ENCODE measurements at regions not wholly inside any gene's neighbourhood (a gene's known extent, or its start where the extent isn't known, plus 50 kb on each side); places are given as distances from the start of the nearest gene placed in this dataset.

DNA sequence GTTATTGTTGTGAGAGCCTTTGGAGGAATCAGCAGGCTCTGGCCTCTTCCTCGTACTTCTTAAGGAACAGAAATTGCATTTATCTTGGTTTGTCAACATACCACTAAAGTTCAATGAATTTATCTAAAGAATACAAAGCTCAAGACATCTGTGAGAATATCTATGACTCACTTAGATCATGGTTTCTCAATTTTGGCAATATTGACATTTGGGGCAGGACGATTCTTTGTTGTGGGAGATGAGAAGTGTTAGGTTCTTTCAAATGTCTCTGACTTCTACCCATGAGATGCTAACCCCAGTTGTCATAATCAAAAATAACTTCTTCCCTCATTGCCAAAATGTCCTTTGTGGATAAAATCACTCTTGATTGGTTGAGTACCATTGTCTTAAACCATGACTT lies 1190.3 kb downstream of the GALC start:
- Mint-ChIP-seq H3K27me3 (no peaks in the 10 kb centered on the region), H3K4me1 (ENCODE audit: low read depth) (peaks cover 33% of the 10 kb centered on the region), H3K4me3 (ENCODE audit: low read depth) (no peak overlapping the region), H3K27ac (no peak overlapping the region), H3K36me3 (ENCODE audit: insufficient read depth) (no peaks in the 10 kb centered on the region), H3K9me3 (ENCODE audit: low read depth) (peaks cover 9% of the 10 kb centered on the region)
- DNase-seq (ENCODE audit: low spot score, unreplicated experiment), result no peak
- TF ChIP-seq, protein P1, sequence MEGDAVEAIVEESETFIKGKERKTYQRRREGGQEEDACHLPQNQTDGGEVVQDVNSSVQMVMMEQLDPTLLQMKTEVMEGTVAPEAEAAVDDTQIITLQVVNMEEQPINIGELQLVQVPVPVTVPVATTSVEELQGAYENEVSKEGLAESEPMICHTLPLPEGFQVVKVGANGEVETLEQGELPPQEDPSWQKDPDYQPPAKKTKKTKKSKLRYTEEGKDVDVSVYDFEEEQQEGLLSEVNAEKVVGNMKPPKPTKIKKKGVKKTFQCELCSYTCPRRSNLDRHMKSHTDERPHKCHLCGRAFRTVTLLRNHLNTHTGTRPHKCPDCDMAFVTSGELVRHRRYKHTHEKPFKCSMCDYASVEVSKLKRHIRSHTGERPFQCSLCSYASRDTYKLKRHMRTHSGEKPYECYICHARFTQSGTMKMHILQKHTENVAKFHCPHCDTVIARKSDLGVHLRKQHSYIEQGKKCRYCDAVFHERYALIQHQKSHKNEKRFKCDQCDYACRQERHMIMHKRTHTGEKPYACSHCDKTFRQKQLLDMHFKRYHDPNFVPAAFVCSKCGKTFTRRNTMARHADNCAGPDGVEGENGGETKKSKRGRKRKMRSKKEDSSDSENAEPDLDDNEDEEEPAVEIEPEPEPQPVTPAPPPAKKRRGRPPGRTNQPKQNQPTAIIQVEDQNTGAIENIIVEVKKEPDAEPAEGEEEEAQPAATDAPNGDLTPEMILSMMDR (IDR thresholded peaks at IDR 0.05; ENCODE audit: unreplicated experiment), result no peak

DNA sequence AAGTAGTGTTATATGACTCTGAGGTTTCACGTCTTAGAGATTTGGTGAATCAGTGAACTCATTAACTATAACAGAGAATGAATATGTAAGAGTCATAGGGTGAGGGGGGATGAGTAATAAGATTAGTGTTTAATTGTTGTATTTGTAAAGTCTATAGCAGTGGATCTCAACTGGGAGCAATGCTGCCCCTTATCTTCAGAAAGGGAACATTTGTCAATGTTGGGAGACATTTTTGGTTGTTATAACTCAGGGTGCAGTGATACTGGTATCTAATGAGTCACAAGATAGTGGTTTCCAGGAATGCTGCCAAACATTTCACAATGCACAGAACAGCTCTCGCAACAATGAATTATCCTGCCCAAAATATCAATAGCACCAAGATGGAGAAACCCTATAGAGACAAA lies 1193.7 kb downstream of the GALC start:
- TF ChIP-seq, protein P1 (IDR thresholded peaks at IDR 0.05; ENCODE audit: unreplicated experiment), result no peak
- H3K36me3 Mint-ChIP-seq (ENCODE audit: insufficient read depth), result no peaks in the 10 kb centered on the region

DNA sequence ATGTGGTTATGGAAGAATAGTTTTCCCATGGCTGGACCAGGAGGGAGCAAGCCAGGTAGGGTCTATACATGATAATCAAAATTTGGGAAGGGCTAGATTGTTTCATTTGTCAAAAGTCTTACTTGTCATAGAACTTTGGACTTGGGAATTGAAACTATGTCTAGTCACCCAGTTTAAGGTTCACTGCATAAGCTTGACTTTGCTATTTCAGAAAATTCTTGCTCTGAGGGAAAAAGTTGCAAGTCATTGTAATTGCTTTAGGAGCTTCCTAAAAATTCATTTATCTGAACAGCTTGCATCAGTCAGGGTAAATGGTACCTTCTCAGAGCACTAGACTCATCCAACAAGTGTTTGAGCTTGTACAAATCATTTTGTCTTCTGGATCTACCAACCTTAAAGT lies 1194.7 kb downstream of the GALC start:
- H3K4me3 Mint-ChIP-seq (ENCODE audit: low read depth), result no peak overlapping the region
- H3K36me3 Mint-ChIP-seq (ENCODE audit: insufficient read depth), result no peaks in the 10 kb centered on the region
- peaks cover 13% of the 10 kb centered on the region for H3K4me1 Mint-ChIP-seq (ENCODE audit: low read depth)
- no peaks in the 10 kb centered on the region for H3K27me3 Mint-ChIP-seq
- no peak for DNase-seq (ENCODE audit: low spot score, unreplicated experiment)
- TF ChIP-seq, protein P1 (IDR thresholded peaks at IDR 0.05; ENCODE audit: unreplicated experiment), result no peak
- H3K9me3 Mint-ChIP-seq (ENCODE audit: low read depth), result peaks cover 9% of the 10 kb centered on the region
- no peak overlapping the region for H3K27ac Mint-ChIP-seq

More for the DNA sequence above, 1193.7 kb downstream of the GALC start:
- peaks cover 9% of the 10 kb centered on the region for H3K9me3 Mint-ChIP-seq (ENCODE audit: low read depth)
- DNase-seq (ENCODE audit: low spot score, unreplicated experiment), result no peak
- no peak overlapping the region for H3K27ac Mint-ChIP-seq
- H3K4me1 Mint-ChIP-seq (ENCODE audit: low read depth), result peaks cover 14% of the 10 kb centered on the region
- no peaks in the 10 kb centered on the region for H3K27me3 Mint-ChIP-seq
- H3K4me3 Mint-ChIP-seq (ENCODE audit: low read depth), result no peak overlapping the region

DNA sequence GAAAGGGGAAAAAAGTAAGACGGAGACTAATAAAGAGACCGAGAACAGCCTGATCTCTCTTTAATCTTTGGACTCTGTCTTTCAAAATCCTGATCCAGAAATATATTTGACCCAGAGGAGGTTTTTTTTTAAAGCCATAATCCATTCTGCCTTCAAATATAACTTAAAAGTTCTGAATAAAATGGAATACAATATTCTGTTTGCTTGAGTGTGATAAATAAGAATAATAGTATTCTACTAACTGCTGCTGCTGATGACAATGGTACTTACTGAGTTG lies 1196.0 kb downstream of the GALC start:
- no peak for DNase-seq (ENCODE audit: low spot score, unreplicated experiment)
- H3K27me3 Mint-ChIP-seq, result no peaks in the 10 kb centered on the region
- TF ChIP-seq, protein P1 (IDR thresholded peaks at IDR 0.05; ENCODE audit: unreplicated experiment), result no peak
- no peak overlapping the region for H3K4me3 Mint-ChIP-seq (ENCODE audit: low read depth)
- H3K9me3 Mint-ChIP-seq (ENCODE audit: low read depth), result peaks cover 11% of the 10 kb centered on the region
- peaks cover 9% of the 10 kb centered on the region for H3K4me1 Mint-ChIP-seq (ENCODE audit: low read depth)
- H3K36me3 Mint-ChIP-seq (ENCODE audit: insufficient read depth), result no peaks in the 10 kb centered on the region
- no peak overlapping the region for H3K27ac Mint-ChIP-seq

DNA sequence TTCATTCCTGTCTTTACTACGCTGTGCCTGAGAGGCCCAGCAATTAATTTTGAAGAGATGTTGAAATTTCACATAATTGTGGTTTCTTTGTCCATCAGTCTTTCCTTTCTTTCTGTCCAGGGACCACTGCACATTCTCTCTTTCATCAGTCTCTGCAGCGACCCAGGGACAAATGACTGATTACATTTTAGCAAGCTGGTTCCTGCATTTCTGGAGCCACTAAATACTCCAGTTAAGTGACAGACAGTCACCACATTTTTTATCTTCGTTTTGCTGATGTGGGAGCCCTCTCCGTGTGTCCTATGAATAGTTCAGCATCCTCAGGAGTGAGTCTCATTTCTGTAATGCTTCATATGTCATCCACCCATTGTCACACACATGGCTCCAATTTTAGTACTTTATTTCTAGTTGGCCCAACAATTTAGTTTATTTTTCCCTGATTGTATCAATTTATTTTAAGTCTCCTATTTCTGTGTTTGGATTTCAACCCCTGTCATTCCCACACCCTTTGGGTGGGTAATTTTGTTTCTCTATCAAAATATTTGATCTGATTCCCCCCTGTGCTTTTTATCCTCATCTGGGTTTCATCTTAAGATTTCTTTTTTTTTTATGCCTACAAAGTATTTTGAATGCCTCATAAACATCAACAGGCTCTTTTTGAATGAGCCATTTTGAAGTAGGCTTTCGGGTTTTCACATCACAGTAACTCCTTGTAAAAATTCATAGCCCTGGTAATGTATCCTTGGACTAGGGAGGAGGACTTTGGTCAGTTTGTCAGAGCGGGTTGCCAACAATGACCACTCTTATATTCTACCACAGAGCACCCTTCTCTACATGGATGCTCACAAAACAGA lies 1196.5 kb downstream of the GALC start:
- Mint-ChIP-seq H3K4me3 (ENCODE audit: low read depth) (no peak overlapping the region), H3K36me3 (ENCODE audit: insufficient read depth) (no peaks in the 10 kb centered on the region), H3K27ac (no peak overlapping the region), H3K27me3 (no peaks in the 10 kb centered on the region), H3K4me1 (ENCODE audit: low read depth) (peaks cover 7% of the 10 kb centered on the region), H3K9me3 (ENCODE audit: low read depth) (peaks cover 12% of the 10 kb centered on the region)
- TF ChIP-seq, protein P1 (IDR thresholded peaks at IDR 0.05; ENCODE audit: unreplicated experiment), result no peak
- DNase-seq (ENCODE audit: low spot score, unreplicated experiment), result no peak
